ENCODE measurements at regions not wholly inside any gene's neighbourhood (a gene's known extent, or its start where the extent isn't known, plus 50 kb on each side); places are given as distances from the start of the nearest gene placed in this dataset.
A peak's percentile ranks its signal among the peaks of the same experiment; 100 is the strongest.

- no peak for DNase-seq
These were observed 162.5 kb downstream of the TRMT11 start for GRCh38 chr6:126148853-126149252.

- DNase-seq: no peak
These were observed 166.0 kb downstream of the TRMT11 start for GRCh38 chr6:126152372-126152745.

- no peak for DNase-seq
These were observed 167.3 kb downstream of the TRMT11 start for GRCh38 chr6:126153661-126154060.

- DNase-seq: no peak
These were observed 170.6 kb downstream of the TRMT11 start for GRCh38 chr6:126156973-126157372.

- DNase-seq: no peak
These were observed 172.2 kb upstream of the CENPW start for GRCh38 chr6:126167726-126168125.

GRCh38 chr6:126170433-126170832, 169.5 kb upstream of the CENPW start:
- DNase-seq: no peak

- peak; percentile 49 to 75 (median 60) for DNase-seq
These were observed 168.9 kb upstream of the CENPW start for GRCh38 chr6:126170978-126171382.

GRCh38 chr6:126172131-126172530, 167.8 kb upstream of the CENPW start:
- no peak for DNase-seq

GRCh38 chr6:126173265-126173664, 166.7 kb upstream of the CENPW start:
- no peak for DNase-seq

GRCh38 chr6:126174697-126175096, 165.2 kb upstream of the CENPW start:
- DNase-seq: no peak

GRCh38 chr6:126175251-126175650, 164.7 kb upstream of the CENPW start:
- DNase-seq: no peak

- peak in 3 of 4 experiments; percentile 10 to 28 (median 26) for DNase-seq
These were observed 163.6 kb upstream of the CENPW start for GRCh38 chr6:126176282-126176681.

- peak in 3 of 4 experiments; percentile 8 to 38 (median 11) for DNase-seq
These were observed 159.3 kb upstream of the CENPW start for GRCh38 chr6:126180585-126180984.

- no peak for DNase-seq
These were observed 158.7 kb upstream of the CENPW start for GRCh38 chr6:126181173-126181741.

GRCh38 chr6:126181890-126182289, 158.0 kb upstream of the CENPW start:
- no peak for DNase-seq

GRCh38 chr6:126182650-126183311, 157.1 kb upstream of the CENPW start:
- DNase-seq: no peak

GRCh38 chr6:126185774-126186173, 154.1 kb upstream of the CENPW start:
- DNase-seq: no peak

GRCh38 chr6:126188279-126188909, 151.5 kb upstream of the CENPW start:
- DNase-seq: no peak

GRCh38 chr6:126195625-126196236, 144.2 kb upstream of the CENPW start:
- no peak for DNase-seq

GRCh38 chr6:126198631-126199030, 141.3 kb upstream of the CENPW start:
- no peak for DNase-seq

GRCh38 chr6:126199466-126199865, 140.4 kb upstream of the CENPW start:
- DNase-seq: no peak

- DNase-seq: no peak
These were observed 137.2 kb upstream of the CENPW start for GRCh38 chr6:126202707-126203106.

- DNase-seq: no peak
These were observed 135.8 kb upstream of the CENPW start for GRCh38 chr6:126204126-126204525.

- no peak for DNase-seq
These were observed 135.3 kb upstream of the CENPW start for GRCh38 chr6:126204598-126204997.
